Esophagus muscularis mucosa (tissue), 4 donors: ENCODE measurements at regions not wholly inside any gene's neighbourhood (a gene's known extent, or its start where the extent isn't known, plus 50 kb on each side); places are given as distances from the start of the nearest gene placed in this dataset.

Experiments used
- DNase-seq: peaks from one replicate; pipeline ENCODE4 v3.0.0-alpha.2; 2017; ENCODE audit errors: extremely low spot score
- H3K27ac ChIP-seq, 4 donors: fragments of 200-600 bp; sonication (generic); replicated peaks in 1 of 4; 1 replicate in 3 of 4; 2 replicates in 1 of 4; pipeline ENCODE4 v1.5.1; 2016 to 2019; ENCODE audit warnings: mild to moderate bottlenecking in 1 of 4
- H3K27me3 ChIP-seq, 4 donors: fragments of 200-600 bp; sonication (generic); one replicate each; pipeline versions ENCODE4 v1.5.1 to v1.6.0; 2016 to 2019
- H3K36me3 ChIP-seq, 4 donors: fragments of 200-600 bp; sonication (generic); one replicate each; pipeline ENCODE4 v1.5.1; 2016 to 2019
- H3K4me1 ChIP-seq, 4 donors: fragments of 200-600 bp; sonication (generic); one replicate each; pipeline ENCODE4 v1.5.1; 2016 to 2019
- H3K4me3 ChIP-seq, 4 donors: fragments of 200-600 bp; sonication (generic); 1 replicate in 2 of 4; 2 replicates in 2 of 4; pipeline ENCODE4 v1.5.1; 2016 to 2019; ENCODE audit warnings: mild to moderate bottlenecking in 4 of 4, moderate library complexity in 1 of 4
- H3K9me3 ChIP-seq, 4 donors: fragments of 200-600 bp; sonication (generic); 1 replicate in 3 of 4; 2 replicates in 1 of 4; pipeline ENCODE4 v1.5.1; 2016 to 2019
- CTCF ChIP-seq, 3 experiments: fragments of 200-600 bp in 2 of 3; fragments of 450-650 bp in 1 of 3; sonication (generic) in 2 of 3; IDR thresholded peaks; one replicate each; pipeline ENCODE4 v1.5.1; 2017 to 2019; ENCODE audit warnings: antibody characterized with exemption in 3 of 3, mild to moderate bottlenecking in 2 of 3, moderate library complexity in 1 of 3
- EP300 ChIP-seq: sonication (generic); formaldehyde crosslinking; IDR thresholded peaks from one replicate; pipeline ENCODE4 v1.6.1; 2017; ENCODE audit warnings: antibody characterized with exemption
- POLR2A ChIP-seq: fragments of 450-650 bp; IDR thresholded peaks from one replicate; pipeline ENCODE4 v1.6.1; 2017; ENCODE audit warnings: antibody characterized with exemption, moderate library complexity, mild to moderate bottlenecking, low read depth
- POLR2AphosphoS5 ChIP-seq, 2 donors: sonication (generic); formaldehyde crosslinking; IDR thresholded peaks; one replicate each; pipeline ENCODE4 v1.6.1; 2017; ENCODE audit warnings: antibody characterized with exemption in 2 of 2
- WGBS: methylation state at CpG from one replicate; pipeline ENCODE4 v1.1.5; 2018; 5-methylcytosine and 5-hydroxymethylcytosine counted together
- intact Hi-C: fragments of 100-400 bp; cut with DNase I; formaldehyde crosslinking; loops from one replicate; pipeline ENCODE4 v1.15.1; 2023

GRCh38 chr11:15772547-15772946 is 583.8 kb downstream of the SOX6 start:
- H3K9me3 ChIP-seq, result no peaks in the 10 kb centered on the region
- no peaks in the 10 kb centered on the region for H3K36me3 ChIP-seq
- TF ChIP-seq POLR2AphosphoS5 (IDR thresholded peaks at IDR 0.05) (no peak), CTCF (IDR thresholded peaks at IDR 0.05) (no peak), POLR2A (no peak), EP300 (no peak)
- H3K4me3 ChIP-seq, result no peak overlapping the region
- peaks cover 4 to 16% (median 14%) of the 10 kb centered on the region in 4 donors for H3K4me1 ChIP-seq
- WGBS, result 91% methylated on average over 3 of the region's 3 CpGs
- no peak for DNase-seq
- no peaks in the 10 kb centered on the region for H3K27me3 ChIP-seq
- intact Hi-C loops, result no loop called here
- no peak overlapping the region for H3K27ac ChIP-seq

DNA sequence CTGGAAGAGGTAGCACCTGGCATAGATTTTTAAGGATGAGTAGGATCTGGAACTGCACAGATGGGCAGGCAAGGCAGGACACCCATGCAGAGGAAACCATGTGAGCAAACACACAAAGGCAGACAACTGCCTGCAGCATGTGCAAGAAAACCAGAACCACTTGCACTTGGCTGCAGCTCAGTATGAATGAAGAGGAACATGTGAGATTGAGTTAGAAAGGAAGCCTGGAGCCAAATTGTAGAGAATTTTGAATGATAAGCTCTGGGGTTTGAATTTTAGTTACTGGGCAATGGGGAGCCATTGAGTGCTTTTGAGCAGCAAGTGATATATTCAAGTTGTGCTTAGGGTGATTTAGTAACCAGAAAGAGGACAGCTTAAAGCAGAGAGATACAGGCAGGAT is 583.4 kb downstream of the SOX6 start:
- no peak for TF ChIP-seq POLR2A
- TF ChIP-seq CTCF (IDR thresholded peaks at IDR 0.05), result no peak
- no peak for TF ChIP-seq POLR2AphosphoS5 (IDR thresholded peaks at IDR 0.05)
- TF ChIP-seq EP300, result no peak
- Histone ChIP-seq H3K4me3 (no peak overlapping the region), H3K4me1 (peaks cover 4 to 16% (median 14%) of the 10 kb centered on the region in 4 donors), H3K27me3 (no peaks in the 10 kb centered on the region), H3K27ac (no peak overlapping the region), H3K9me3 (no peaks in the 10 kb centered on the region), H3K36me3 (no peaks in the 10 kb centered on the region)
- intact Hi-C loops, result no loop called here
- no peak for DNase-seq

- peaks cover 4 to 16% (median 14%) of the 10 kb centered on the region in 4 donors for H3K4me1 ChIP-seq
- H3K27me3 ChIP-seq, result no peaks in the 10 kb centered on the region
- no peaks in the 10 kb centered on the region for H3K36me3 ChIP-seq
- no peaks in the 10 kb centered on the region for H3K9me3 ChIP-seq
- intact Hi-C loops, result no loop called here
- H3K27ac ChIP-seq, result no peak overlapping the region
- WGBS, result 74% methylated on average over 13 of the region's 13 CpGs
- TF ChIP-seq CTCF (IDR thresholded peaks at IDR 0.05) (no peak), POLR2AphosphoS5 (IDR thresholded peaks at IDR 0.05) (no peak), POLR2A (no peak), EP300 (no peak)
- DNase-seq, result peak; percentile 70
- no peak overlapping the region for H3K4me3 ChIP-seq
These were observed 582.6 kb downstream of the SOX6 start for GRCh38 chr11:15773476-15774387.

DNA sequence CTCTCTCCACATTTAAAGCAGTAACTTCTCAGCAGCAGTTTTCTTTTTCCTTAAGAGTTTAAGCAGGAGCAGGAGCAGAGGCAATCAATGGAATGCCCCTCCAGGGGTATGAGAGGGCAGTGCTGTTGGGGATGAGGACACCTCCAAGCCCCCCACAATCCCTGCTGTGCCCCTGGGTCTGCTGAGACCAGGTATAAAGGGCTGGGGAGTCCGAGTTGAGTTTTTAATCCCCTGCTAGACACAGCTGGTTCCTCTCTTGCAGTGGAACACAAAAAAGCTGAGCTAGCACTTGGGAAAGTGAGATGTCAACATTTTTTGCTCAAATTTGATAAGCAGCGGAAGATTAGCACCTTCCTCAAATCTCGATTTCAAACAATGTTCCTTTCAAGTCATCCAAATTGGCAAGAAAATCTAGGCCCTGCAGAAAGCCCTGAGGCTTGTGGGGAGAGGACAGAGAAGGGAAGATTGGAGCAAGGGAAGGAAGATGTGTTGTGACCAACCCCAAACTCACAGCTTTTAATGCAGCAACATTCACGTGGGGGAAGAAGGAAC is 581.9 kb downstream of the SOX6 start:
- Histone ChIP-seq H3K27me3 (no peaks in the 10 kb centered on the region), H3K27ac (no peak overlapping the region), H3K4me1 (peaks cover 4 to 16% (median 14%) of the 10 kb centered on the region in 4 donors), H3K36me3 (no peaks in the 10 kb centered on the region), H3K9me3 (no peaks in the 10 kb centered on the region), H3K4me3 (no peak overlapping the region)
- intact Hi-C loops, result no loop called here
- WGBS, result 56% methylated on average over 4 of the region's 4 CpGs
- peak; percentile 72 for DNase-seq
- TF ChIP-seq POLR2AphosphoS5 (IDR thresholded peaks at IDR 0.05), result no peak

DNA sequence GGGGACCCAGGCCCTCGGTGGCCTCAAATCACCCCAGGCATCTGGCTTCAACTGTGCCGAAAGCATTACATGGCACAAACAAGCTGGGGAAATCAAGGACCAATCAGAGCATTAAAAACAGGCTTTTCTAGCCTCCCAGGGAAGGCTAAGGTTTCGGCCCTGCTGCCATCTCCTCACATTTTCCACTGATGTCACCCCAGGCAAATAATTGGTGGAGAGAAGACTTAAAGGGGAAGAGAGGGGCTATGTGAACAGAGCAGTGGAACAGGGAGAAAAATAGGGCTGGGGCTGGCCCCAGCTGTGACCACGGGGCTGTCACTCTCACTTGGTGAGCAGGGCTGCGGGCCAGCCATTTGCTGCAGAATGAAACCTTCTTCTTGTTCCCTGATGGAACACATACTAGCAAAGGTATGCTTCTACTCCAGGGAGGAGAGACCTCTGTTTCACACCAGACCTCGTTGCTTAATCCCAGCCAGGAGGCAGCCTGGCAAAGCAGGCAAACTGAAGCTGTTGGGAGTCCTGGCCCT is 581.3 kb downstream of the SOX6 start:
- 65% methylated on average over 5 of the region's 6 CpGs for WGBS
- Histone ChIP-seq H3K27me3 (no peaks in the 10 kb centered on the region), H3K36me3 (no peaks in the 10 kb centered on the region), H3K9me3 (no peaks in the 10 kb centered on the region), H3K4me1 (peaks cover 4 to 16% (median 14%) of the 10 kb centered on the region in 4 donors), H3K27ac (no peak overlapping the region), H3K4me3 (no peak overlapping the region)
- no peak for TF ChIP-seq POLR2AphosphoS5 (IDR thresholded peaks at IDR 0.05)
- no peak for TF ChIP-seq POLR2A
- TF ChIP-seq CTCF (IDR thresholded peaks at IDR 0.05), result no peak
- no peak for TF ChIP-seq EP300
- DNase-seq, result peak; percentile 64
- intact Hi-C loops, result no loop called here
